GM23338 (cell line): ENCODE measurements at regions not wholly inside any gene's neighbourhood (a gene's known extent, or its start where the extent isn't known, plus 50 kb on each side); places are given as distances from the start of the nearest gene placed in this dataset.

Experiments used
- CREB1 ChIP-seq: fragments of 250-450 bp; sonication (Bioruptor Pico); IDR thresholded peaks from 2 replicates; pipeline ENCODE4 v1.5.0; 2020; ENCODE audit warnings: low read depth, mild to moderate bottlenecking, moderate library complexity
- ETS1 ChIP-seq: IDR thresholded peaks from 2 replicates; pipeline ENCODE4 v1.6.1; 2016; ENCODE audit warnings: antibody characterized with exemption
- EZH2 ChIP-seq: fragments of 200-600 bp; sonication (generic); IDR thresholded peaks from one replicate; pipeline ENCODE4 v1.8.0; 2017; ENCODE audit warnings: antibody characterized with exemption, mild to moderate bottlenecking, low read depth; ENCODE audit not compliant: unreplicated experiment
- EZH2phosphoT487 ChIP-seq: fragments of 200-600 bp; sonication (generic); IDR thresholded peaks from one replicate; pipeline ENCODE4 v1.8.1; 2018; ENCODE audit warnings: antibody characterized with exemption; ENCODE audit not compliant: unreplicated experiment
- JUNB ChIP-seq: IDR thresholded peaks from one replicate; pipeline ENCODE4 v1.6.1; 2016; ENCODE audit warnings: antibody characterized with exemption; ENCODE audit not compliant: unreplicated experiment
- NANOG ChIP-seq: IDR thresholded peaks from 2 replicates; pipeline ENCODE4 v1.6.1; 2016; ENCODE audit warnings: antibody characterized with exemption, borderline replicate concordance
- POLR2AphosphoS5 ChIP-seq: IDR thresholded peaks from 2 replicates; pipeline ENCODE4 v1.6.1; 2016; ENCODE audit warnings: antibody characterized with exemption, low read depth
- REST ChIP-seq: IDR thresholded peaks from one replicate; pipeline ENCODE4 v1.6.1; 2018; ENCODE audit warnings: antibody characterized with exemption; ENCODE audit not compliant: unreplicated experiment
- ZNF114 ChIP-seq: fragments of 250-450 bp; sonication (Bioruptor Pico); IDR thresholded peaks from 2 replicates; pipeline ENCODE4 v1.5.0; 2020; ENCODE audit warnings: mild to moderate bottlenecking, moderate library complexity
- ZNF331 ChIP-seq: fragments of 250-450 bp; sonication (Bioruptor Pico); IDR thresholded peaks from 2 replicates; pipeline ENCODE4 v1.5.0; 2020; ENCODE audit warnings: low read depth, mild to moderate bottlenecking, moderate library complexity
- TF ChIP-seq, protein P1 (sequence below), 2 experiments: fragments of 200-600 bp in 1 of 2; sonication (generic) in 1 of 2; conservative IDR thresholded peaks; 2 replicates each; pipeline versions ENCODE4 v1.5.1 to v1.6.1; 2016 to 2017; ENCODE audit warnings: antibody characterized with exemption in 2 of 2, low read depth in 2 of 2, mild to moderate bottlenecking in 2 of 2, moderate library complexity in 1 of 2
- TF ChIP-seq, protein P2 (sequence below): fragments of 250-450 bp; sonication (Bioruptor Pico); IDR thresholded peaks from 2 replicates; pipeline ENCODE4 v1.5.0; 2020; ENCODE audit warnings: mild to moderate bottlenecking, moderate library complexity

DNA sequence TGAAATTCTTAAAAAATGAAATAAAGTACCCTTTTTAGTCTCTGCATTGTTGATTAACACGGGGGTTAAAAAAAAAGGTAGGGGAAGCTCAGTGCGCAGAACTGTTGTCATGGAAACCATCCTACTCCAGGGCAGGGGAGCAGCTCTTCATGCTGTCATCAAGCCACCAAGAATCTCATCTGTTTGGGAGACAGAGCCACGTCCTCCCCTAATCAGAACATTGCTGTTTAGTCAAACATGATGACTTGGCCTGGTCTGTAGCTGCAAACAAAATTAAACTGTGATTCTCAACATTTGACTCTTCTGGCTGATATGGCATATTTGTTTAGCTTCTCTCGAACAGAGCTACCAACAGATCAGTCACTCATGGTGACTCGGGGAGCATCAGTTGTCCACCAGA is 254.4 kb upstream of the KLF14 start:
- TF ChIP-seq CREB1 (no peak), EZH2 (no peak), ZNF114 (CRISPR knock-in tag) (no peak), EZH2phosphoT487 (no peak), POLR2AphosphoS5 (no peak), ZNF331 (no peak), REST (no peak), NANOG (no peak), ETS1 (no peak), JUNB (no peak)
- TF ChIP-seq, protein P1, sequence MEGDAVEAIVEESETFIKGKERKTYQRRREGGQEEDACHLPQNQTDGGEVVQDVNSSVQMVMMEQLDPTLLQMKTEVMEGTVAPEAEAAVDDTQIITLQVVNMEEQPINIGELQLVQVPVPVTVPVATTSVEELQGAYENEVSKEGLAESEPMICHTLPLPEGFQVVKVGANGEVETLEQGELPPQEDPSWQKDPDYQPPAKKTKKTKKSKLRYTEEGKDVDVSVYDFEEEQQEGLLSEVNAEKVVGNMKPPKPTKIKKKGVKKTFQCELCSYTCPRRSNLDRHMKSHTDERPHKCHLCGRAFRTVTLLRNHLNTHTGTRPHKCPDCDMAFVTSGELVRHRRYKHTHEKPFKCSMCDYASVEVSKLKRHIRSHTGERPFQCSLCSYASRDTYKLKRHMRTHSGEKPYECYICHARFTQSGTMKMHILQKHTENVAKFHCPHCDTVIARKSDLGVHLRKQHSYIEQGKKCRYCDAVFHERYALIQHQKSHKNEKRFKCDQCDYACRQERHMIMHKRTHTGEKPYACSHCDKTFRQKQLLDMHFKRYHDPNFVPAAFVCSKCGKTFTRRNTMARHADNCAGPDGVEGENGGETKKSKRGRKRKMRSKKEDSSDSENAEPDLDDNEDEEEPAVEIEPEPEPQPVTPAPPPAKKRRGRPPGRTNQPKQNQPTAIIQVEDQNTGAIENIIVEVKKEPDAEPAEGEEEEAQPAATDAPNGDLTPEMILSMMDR (conservative IDR thresholded peaks at IDR 0.05; ENCODE audit: low read depth in 2 of 2): no peak
- TF ChIP-seq, protein P2, sequence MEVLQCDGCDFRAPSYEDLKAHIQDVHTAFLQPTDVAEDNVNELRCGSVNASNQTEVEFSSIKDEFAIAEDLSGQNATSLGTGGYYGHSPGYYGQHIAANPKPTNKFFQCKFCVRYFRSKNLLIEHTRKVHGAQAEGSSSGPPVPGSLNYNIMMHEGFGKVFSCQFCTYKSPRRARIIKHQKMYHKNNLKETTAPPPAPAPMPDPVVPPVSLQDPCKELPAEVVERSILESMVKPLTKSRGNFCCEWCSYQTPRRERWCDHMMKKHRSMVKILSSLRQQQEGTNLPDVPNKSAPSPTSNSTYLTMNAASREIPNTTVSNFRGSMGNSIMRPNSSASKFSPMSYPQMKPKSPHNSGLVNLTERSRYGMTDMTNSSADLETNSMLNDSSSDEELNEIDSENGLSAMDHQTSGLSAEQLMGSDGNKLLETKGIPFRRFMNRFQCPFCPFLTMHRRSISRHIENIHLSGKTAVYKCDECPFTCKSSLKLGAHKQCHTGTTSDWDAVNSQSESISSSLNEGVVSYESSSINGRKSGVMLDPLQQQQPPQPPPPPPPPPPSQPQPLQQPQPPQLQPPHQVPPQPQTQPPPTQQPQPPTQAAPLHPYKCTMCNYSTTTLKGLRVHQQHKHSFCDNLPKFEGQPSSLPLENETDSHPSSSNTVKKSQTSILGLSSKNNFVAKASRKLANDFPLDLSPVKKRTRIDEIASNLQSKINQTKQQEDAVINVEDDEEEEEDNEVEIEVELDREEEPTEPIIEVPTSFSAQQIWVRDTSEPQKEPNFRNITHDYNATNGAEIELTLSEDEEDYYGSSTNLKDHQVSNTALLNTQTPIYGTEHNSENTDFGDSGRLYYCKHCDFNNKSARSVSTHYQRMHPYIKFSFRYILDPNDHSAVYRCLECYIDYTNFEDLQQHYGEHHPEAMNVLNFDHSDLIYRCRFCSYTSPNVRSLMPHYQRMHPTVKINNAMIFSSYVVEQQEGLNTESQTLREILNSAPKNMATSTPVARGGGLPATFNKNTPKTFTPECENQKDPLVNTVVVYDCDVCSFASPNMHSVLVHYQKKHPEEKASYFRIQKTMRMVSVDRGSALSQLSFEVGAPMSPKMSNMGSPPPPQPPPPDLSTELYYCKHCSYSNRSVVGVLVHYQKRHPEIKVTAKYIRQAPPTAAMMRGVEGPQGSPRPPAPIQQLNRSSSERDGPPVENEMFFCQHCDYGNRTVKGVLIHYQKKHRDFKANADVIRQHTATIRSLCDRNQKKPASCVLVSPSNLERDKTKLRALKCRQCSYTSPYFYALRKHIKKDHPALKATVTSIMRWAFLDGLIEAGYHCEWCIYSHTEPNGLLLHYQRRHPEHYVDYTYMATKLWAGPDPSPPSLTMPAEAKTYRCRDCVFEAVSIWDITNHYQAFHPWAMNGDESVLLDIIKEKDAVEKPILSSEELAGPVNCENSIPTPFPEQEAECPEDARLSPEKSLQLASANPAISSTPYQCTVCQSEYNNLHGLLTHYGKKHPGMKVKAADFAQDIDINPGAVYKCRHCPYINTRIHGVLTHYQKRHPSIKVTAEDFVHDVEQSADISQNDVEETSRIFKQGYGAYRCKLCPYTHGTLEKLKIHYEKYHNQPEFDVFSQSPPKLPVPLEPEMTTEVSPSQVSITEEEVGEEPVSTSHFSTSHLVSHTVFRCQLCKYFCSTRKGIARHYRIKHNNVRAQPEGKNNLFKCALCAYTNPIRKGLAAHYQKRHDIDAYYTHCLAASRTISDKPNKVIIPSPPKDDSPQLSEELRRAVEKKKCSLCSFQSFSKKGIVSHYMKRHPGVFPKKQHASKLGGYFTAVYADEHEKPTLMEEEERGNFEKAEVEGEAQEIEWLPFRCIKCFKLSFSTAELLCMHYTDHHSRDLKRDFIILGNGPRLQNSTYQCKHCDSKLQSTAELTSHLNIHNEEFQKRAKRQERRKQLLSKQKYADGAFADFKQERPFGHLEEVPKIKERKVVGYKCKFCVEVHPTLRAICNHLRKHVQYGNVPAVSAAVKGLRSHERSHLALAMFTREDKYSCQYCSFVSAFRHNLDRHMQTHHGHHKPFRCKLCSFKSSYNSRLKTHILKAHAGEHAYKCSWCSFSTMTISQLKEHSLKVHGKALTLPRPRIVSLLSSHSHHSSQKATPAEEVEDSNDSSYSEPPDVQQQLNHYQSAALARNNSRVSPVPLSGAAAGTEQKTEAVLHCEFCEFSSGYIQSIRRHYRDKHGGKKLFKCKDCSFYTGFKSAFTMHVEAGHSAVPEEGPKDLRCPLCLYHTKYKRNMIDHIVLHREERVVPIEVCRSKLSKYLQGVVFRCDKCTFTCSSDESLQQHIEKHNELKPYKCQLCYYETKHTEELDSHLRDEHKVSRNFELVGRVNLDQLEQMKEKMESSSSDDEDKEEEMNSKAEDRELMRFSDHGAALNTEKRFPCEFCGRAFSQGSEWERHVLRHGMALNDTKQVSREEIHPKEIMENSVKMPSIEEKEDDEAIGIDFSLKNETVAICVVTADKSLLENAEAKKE (CRISPR knock-in tag): no peak
